HG03439 (cell line): ENCODE measurements at regions not wholly inside any gene's neighbourhood (a gene's known extent, or its start where the extent isn't known, plus 50 kb on each side); places are given as distances from the start of the nearest gene placed in this dataset.

ENCODE experiments used
- ATAC-seq: cut with Tn5 transposase; IDR thresholded peaks from one replicate; pipeline ENCODE4 v1.9.1; 2021; ENCODE audit warnings: mild to moderate bottlenecking, moderate library complexity; ENCODE audit not compliant: unreplicated experiment

DNA sequence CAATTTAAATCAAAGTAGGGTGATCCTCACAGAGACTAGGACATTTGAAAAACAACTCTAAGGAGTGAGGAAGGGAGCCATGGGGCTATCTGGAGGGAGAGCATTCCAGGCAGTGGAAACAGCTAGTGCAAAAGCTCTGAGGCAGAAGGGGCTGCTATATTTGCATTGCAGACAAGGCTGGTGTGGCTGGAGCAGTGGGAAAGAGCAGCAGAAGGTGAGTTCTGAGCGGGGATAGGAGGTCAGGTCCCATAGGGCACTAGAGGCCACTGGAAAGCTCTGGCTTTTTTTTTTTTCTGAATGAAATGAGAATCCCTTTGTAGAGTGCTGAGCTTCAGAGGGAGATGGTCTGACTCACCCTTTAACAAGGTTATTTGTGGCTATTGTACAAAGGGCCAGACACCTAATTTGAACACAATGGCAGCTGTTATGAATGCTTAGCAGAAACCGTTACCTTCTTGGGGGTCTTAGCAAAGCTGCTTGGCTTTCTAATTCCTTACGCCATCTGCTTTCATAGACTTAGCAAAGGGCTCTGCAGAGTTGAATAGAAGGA is 291.6 kb downstream of the BUD13 start:
- ATAC-seq, result no peak

DNA sequence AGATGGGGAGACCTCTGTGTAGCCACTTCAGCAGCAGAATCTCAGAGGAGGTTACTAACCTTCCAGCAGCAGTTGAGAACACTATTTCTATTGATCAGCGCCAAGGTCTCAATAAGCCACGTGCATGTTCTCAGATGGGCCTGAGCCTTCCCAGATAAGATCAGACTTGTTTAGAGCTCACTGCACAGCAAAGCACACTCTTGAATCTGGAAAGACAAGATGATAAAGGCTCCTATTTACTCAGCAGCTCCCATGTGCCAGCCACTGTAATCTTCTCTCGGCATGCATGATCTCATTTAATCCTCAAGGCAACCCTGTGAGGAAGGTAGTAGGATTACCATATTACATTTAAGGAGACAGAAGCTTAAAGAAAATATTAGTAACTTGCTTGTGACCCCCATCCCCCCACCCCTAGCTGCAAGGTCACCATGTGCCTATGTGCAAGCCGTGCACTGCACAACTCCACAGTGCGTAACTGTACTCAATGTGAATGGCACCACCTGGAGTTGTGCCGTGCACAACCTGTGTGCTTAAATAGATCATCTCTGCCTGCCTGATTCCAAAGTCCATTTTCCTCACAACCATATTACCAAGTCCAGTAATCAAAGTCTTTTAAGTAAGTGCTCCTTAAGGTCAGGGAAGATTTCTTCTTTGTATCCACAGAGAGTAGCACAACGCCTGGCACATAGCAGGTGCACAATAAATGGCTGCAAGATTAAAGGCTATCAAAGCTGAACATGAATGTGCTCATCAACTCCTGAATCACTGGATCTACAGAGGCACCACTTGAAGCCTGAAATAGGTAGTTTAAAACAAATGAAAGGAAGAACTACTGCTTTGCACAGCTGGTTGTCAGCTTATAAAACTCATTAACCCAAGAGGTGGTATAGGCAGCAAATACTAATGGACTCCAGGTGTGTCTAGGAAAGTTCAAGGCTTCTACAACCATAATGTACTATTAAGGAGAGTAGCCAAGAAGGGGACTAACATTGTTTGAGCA is 293.8 kb downstream of the BUD13 start:
- ATAC-seq, result no peak

DNA sequence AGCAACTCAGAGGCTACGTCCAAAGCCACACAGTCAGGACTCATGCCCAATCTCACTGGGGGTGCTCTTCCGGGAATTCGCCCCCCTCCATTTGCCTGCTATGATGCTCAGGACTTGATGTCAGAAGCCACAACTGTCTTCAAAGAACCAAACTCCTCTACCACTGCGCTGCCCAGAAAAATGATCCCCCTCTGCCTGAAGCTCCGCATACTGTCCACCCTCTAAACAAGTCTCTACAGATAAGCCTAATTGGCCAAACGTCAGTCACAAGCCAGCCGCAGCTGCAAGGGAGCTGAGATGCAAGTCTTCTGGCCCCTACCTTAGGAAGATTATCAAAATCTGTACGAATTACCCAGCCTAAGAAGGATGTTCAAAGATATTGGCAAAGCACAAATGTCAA is 294.6 kb downstream of the BUD13 start:
- ATAC-seq, result no peak

DNA sequence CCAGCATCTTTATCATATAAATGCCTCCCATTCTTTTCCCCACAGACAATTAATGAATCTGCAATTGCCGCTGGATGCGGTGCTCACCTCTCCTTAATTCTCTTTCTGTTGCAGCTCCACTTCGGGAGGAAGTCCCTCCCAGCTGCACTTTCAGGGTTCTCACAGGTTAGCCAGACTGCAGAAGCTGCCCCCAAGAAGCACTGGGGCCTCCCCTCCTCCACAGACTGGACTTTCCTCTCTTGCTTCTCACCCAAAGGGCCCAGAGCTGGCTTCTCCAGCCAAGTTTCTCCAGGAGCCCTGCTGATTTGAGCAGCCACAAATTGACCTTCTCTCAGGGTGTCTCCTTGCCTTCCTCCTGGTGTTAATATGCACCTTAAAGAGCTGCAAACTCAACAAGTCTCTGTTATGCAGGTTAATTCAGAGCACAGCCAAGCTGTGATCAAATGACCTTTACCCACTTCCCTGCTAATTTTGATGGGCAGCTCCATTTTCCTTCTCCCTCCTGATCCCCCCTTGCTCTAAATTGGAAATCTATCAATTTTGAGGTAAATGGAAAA is 298.9 kb downstream of the BUD13 start:
- no peak for ATAC-seq

DNA sequence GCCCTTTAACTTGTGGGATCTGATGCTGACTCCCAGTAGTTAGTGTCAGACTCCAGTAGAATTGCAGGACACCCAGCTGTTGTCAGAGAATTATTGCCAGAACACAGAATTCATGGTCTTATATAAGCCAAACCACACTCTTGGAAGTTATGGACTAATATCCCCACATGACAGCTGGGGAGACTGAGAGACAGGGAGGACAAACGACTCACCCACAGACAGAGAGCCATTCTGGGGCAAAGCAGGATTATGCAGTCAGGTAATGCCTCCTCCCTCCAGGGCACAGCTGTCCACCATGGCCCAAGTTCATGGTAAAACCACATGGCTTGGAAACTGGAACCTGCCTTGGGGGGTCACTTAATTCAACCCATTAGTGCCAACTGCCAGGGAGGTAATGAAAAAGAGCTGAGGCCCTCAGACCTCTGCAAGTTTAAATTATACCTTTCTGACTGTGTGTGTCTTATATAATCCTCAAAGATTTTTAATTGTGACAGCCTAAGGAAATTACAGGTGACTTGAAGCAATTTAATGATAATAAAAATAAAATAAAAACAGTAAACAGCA is 299.5 kb downstream of the BUD13 start:
- no peak for ATAC-seq

DNA sequence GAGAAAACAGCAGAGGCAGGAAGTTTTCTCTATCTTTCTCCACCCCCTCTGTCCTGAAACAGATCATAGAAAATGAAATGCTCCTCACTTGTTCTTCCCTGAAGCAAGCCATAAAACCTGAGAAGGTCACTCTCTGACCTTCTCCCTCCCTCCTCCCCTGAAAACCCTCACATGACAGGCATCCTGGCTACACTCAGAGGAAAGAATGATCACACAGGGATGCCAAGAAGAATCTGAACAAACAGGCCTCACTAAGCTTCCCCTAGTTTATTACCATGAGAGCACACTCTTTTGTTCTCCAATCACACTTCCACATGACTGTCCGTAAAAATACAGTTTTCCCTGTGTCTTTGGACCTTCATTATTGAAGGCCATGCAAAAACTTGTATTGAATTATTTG is 300.1 kb downstream of the BUD13 start:
- no peak for ATAC-seq

DNA sequence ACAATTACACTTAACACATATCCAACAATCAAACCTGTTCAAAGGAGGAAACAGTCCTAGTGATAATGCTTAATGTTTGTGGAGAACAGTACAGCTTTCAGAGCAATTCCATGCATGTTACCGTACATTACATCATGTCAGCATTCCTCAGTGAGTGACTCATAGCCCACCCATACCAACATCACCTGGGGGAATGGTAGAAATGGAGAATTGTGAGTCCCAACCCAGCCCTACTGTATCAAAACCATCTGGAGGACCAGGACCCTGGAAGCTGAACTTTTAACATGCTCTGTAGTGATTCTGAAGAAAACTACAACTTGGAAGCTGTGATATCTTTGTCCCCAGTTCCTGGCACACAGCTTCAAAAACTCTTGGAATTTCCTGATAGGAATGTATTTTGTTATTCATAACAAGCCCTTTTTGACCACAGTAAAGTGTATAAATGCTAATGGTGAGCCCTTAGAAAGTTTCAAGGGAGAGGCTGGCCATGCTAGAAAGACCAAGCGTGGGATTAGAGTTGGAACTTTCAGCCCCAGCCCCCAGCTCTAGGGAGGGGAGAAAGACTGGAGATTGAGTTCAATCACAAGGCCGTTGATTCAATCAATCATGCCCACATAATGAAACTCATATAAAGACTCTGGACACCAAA is 301.1 kb downstream of the BUD13 start:
- no peak for ATAC-seq

DNA sequence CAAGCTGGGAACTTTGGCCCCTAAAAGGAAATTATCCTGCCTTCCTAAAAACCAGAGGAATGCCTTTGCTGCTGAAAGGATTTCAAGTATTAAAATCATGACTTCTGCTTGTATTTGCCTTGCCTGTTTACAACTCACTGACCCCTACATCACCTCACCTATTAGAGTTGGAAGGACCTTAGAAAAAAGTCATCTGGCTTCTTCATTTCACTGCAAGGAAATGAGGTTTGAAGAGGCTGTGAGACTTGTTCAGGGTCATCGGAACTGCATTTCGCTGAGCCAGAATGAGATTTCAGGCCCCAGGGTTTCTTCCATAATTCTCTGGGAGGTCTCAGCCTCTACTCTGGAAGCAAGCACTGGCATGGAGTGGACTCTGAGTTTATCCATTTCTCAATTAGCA is 304.1 kb downstream of the BUD13 start:
- ATAC-seq, result no peak

DNA sequence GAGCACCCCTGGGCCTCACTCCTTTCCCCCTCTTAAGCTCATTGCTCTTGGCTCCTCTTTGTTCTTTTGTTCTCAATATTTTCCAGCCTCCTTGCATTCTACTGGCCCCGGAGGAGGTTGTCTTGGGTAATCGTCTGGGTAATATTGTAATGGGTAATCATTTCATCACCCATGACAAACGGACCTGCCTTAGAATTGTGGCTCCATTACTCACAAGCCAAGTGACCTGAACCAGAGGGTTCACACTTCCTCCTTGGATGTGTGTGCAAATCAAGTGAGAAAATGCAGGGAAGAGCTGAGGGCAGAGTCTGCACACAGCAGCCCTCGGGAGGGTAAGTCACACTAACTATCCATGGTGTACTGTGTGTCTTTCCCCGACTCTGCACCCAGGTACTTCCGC is 305.0 kb downstream of the BUD13 start:
- ATAC-seq, result no peak

DNA sequence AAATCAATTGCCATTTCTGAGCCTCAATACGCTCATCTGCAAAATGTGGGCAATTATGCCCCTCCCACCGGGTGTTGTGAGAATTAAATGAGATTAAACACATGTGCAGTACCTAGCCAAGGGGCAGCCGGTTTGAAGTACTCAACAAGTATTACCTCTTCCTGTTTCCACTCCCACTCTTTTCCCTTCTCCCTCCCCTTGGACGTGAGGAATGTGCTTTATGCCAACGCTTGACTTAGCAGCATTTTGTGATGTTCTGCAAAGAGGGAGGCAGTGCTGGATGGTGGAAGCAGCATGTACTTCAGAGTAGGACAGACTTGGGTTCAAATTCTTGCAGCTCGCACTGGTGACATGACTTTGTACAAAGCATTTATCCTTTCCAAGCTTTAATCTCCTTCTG is 306.0 kb downstream of the BUD13 start:
- ATAC-seq, result no peak

DNA sequence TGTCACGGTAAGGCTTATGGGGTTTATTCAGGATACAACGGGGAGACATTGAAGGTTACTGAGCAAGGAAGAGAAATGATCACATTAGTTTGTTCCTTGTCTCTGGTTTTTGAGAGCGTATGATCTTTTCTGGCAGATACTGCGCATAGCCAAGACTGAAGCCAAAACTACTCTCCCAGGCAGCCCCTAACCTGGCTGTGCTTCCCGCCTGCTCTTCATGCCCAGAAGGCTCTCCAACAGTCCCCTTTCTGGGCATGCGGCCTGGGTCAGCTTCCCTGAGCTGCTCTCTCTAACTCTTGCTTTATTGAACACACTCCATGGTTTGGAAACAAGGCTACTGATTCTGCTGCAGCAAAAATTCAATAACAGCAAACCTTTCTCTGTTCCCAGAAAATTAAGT is 306.6 kb downstream of the BUD13 start:
- ATAC-seq, result no peak

DNA sequence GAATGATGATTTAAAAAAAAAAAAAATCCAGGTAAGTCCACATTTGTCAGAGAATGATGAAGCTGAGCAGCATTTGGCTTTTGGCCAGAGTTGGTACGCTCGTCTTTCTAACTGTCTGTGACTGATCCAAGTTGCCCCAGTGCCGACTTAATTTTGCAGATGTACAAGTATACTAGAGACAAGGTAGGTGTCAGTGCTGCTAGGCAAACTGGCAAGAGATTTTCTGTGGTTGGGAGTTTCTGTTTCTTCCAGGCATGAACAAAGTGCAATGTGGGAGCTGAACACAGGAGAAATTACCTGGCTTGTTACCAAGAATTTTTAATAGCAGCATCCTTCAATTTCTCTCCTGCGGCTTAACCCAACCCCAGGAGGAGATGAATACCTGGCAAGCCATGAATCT is 307.7 kb downstream of the BUD13 start:
- no peak for ATAC-seq

DNA sequence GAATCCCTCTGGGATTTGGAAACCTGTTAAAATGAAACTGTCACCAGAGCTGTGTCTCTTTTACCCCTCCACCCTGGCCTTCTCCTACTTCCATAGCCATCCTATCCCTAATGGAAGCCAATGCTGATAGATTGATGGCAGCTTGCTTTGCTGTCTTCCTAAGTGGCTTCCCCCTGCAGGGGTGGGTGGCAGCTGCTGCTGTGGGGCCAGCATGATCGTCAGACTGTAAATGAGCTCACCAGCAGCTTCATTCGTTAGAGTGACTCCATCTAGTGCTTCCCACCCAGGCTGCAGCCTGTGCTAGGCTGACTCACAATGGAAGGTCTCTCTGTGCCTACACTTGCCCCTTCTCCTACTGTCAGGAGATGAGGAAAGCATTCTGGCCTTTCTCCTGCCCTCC is 311.0 kb downstream of the BUD13 start:
- no peak for ATAC-seq

DNA sequence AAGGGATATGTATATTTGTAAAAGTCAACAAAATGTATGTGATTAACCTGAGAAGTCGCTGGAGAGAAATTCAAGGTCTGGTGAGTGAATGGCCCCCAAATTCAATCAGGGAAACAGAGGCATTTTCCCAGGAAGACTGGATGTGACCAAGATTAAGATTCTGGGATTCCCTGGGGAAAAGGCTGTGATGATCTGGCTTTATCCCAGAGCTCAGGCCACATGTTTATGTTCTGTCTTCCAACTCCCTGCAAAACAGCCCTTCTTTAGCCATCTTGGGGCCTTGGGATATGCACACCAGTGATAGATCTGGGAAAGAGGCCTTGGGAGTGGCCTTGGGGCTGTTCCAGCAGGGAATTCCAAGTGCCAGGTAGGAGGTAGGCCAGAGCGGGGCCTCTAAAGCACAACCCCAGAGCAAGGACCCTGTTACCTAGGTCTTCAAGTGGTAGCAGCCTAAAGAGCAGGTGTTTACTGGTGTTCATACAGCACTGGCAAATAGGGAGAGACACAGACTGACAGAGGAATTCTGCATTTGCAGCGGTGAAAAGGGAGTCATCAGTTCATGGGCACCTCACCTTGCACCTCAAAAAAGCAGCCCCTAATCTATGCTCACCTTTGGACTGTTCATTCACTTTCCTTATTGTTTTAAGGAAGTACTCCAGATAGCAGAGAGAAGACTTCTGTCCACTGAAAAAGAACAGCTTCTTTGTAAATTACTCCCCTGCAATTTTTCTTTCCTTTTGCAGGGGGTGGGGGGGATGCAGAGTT is 312.4 kb downstream of the BUD13 start:
- no peak for ATAC-seq

DNA sequence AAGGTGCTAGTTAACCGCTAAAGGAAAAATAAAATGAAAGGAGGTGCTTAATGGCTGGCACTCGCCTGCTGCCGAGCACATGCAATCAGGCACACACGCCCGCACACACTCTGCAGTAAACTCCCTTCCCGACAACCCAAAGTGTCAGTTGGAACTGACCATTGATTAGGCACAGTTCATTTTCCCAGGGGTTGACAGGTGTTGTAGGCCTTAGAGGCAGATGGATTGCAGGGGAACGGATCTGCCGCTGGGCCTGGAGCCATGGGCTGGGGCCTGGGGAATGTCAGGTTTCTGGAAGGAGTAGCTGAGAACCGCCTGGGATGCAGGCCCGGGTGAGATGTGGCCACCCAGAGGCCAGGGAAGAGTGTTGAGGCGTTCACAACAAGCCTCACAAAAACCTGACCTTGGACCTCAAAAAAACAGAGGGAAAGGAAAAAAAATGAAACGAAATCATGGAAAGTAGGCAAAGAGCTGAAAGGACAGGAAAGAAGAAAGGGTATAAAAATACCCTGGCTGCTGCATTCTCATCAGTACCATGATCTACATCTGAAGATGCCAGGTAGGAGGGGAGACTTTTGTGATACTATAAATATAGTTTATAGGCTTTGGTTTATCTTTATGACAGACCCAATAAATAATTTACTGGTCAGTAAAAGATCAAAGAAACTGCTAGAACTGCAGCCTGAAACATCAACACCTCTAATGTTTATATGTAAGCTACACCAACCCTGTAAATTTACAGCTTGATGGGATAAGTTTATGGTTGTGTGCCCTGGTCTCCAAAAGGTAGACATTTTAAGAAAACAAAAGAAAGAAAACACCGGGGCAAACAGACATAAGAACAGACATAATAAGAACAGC is 313.4 kb downstream of the BUD13 start:
- ATAC-seq, result no peak

DNA sequence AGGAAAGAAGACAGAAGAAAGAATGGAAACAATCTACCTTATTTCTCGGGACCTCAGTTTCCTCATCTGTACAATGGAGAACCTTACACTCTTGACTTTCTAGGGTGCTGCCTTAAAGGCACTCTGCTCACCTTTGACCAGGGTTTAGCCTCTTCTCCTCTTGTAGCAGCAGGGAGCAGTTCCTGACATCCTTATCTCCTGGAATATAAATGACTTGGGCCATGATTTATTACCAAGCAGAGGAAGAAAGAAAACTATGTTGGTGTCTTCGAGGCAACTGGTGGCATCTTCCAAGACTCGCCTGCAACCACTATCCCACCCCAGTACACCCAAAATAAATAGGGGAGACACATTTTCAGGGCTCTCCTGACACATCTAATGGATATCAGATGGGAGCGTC is 314.2 kb downstream of the BUD13 start:
- ATAC-seq, result no peak

DNA sequence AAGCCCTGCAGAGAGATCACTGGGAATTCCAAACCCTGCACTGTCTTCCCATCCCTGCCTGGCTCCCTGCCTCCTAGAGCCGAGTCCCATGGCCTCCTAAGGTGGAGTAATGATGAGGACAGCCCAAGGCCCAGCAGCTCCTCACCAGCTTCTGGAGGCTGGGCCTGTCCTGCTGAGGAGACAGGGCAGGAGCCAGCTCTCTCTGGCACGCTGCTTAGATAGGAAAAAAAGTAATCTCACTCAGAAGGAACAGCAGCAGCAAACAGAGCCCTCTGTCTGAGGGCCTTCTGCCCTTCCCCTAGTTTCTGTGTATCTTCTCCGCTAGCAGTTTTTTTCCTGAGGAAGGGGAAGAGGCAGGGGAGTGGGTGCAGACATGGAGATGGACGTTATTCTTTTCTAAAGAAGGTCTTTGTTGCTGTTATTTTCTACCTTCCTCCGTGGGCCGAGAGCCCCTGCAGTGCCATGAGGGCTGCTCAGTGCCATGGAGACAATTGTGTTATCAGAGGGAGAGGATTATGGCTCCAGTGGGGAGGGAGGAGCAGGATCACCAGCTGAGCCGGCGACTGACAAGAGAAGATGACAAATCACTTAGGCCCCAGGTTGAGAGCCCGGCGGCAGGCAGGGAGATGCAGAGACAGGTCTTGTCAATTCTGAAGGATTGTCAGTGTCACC is 315.3 kb downstream of the BUD13 start:
- no peak for ATAC-seq

DNA sequence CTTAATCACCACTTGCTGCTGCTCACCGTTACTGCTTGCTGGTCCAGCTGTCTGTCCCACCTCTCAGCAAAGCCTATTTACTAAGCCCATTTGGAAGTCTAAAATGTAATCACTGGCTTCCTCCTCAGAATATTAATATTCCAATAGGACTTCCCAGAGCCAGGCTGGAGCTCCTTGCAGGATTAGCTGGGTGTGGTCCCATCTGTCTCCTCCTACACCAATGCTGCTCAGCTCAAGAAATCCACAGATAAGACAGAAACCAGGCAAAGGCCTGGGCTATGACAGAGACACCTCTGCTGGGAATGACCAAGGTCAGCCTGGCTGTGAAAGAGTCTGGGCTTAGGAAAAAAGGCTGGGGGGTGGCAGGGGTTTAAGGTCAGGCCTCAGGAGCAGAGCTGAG is 317.8 kb downstream of the BUD13 start:
- no peak for ATAC-seq

DNA sequence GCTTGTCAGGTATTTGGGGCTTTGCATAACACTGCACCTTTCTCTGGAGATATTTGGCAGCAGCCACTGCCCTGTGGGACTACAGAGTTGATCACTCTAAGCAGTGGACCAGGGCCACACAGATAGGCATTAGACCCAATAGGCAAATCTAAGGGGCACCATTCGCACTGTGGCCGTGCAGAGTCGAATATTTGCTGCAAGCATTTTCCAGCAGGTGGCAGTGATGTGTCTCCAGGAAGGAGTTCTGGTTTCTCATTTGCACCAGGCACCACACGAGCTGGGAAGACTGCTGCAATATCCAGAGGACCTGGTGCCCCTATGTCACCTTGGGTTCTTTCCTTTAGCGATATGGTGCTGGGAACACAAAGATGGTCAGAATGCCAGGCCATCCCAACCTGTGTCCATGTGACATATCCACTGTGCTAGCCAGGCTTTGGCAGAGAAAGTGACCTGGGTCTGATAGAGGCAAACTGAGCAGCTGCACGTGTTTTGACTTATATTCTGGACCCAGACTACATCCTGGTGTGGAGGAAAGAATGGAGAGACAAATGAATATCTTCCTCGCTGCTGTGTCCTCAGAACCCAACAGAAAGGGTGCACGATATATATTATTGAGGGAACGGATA is 318.7 kb downstream of the BUD13 start:
- ATAC-seq, result no peak
